SKM-1 (cell line): ENCODE measurements at regions not wholly inside any gene's neighbourhood (a gene's known extent, or its start where the extent isn't known, plus 50 kb on each side); places are given as distances from the start of the nearest gene placed in this dataset.
"Not testable (repeated sequence)": the region's sequence is repeated elsewhere in the genome, so short reads cannot be mapped to it uniquely, and the experiment has no call there.

Source experiments
- DNase-seq: peaks from one replicate; lab custom pipeline; 2025; ENCODE audit not compliant: unreplicated experiment; lab: John Stamatoyannopoulos, UW

DNA sequence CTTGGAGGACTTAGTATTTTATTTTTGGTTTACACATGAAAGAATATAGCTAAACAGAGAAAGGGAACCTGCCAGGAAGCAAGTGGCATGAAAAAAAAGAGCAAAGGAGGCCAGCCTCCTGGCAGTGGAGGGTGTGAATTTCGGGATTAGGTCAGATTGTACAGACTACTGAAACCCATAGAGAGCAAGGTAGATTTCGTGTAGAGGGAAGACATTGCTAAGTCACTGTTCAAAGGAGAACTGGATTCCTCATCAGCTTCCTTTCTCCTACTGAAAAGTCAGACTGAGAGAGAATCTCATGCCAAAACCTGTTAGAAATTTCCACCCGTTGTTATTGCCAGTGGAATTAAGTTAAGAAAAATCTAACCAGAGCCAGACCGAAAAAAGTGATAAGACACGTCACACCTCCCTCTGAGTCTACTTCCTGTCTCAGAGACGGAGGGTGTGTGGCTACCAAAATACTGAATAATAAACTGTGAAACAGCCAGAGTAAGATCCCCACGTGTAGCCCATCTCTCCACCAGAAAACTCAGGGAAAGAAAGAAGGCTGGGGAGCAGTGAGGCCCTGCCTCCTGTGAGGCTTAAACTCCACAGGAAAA is 118.8 kb downstream of the SKIDA1 start:
- no peak for DNase-seq

DNA sequence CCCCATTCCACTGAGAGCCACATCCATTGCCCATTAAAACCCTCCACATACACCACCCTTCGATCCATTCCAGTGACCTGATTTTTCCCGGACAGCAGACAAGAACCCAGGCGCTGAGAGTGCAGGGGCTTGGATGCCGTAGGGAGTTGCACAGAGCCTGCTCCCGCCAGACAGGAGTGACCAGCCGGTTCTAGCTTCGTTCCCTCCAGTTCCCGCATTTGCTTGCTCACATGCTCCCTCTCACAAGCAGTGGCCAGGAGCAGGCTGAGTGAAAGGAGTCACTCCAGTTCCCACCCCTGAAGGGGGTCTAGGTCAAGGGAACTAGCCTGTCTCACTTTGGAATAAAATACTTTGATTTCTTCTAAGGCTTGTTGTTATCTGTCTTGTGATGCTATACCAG is 119.5 kb downstream of the SKIDA1 start:
- no peak for DNase-seq

DNA sequence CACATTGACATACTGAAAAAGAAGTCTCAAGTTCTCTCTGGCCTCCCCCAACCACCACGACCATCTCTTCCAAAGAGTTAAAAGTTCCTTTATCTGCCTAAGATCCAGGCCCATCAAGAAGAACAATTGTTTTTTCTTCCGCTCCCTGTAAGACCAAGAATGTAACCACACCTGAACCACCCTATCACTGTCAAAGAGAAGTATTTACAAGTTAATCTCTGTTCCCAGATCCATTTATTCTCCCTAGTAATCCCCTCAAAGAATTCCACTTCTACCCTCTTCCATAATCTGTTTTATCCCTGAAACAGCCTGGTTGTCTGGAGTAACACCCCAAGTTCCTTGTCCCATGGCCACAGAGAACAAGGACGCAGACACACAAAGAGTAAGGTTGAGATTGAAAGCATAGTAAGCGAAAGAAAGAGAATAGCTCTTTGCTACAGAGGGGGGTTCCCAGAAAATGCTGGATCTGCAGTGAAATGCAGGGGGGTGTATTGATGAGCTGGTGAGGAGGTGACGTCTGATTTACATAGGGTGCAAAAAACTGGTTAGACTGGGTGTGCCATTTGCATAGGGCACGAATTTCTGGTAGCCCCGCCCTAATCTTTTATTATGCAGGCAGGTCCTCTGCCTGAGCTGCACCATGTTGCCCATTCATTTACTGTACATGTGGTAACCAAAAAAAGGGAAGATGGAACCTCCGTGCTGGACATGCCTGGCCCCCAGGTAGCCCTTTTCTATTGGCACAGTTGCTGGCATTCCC is 122.0 kb downstream of the SKIDA1 start:
- DNase-seq = no peak

DNA sequence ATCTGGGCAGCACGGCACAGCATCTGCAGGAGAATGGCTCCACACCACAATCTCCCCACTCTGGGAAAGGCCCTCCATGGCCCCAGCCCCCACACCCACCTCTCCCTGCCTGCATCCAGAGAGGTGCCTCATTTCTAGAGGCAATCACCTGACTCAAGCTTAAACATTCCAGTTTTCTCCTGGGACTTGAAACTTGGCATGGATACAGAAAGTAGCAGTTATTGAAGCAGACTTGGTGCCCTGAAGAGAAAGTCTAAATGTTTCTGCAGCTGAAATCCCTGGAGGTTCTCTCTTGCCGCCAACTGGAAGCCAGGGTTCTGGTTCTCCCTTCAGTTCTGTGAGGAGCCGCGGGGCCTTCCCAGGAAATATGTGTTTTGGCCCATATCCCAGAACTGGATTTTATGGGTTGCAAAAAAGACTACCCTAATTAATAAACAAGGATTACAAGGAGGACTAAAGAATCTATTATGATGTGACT is 122.8 kb downstream of the SKIDA1 start:
- DNase-seq = no peak

DNA sequence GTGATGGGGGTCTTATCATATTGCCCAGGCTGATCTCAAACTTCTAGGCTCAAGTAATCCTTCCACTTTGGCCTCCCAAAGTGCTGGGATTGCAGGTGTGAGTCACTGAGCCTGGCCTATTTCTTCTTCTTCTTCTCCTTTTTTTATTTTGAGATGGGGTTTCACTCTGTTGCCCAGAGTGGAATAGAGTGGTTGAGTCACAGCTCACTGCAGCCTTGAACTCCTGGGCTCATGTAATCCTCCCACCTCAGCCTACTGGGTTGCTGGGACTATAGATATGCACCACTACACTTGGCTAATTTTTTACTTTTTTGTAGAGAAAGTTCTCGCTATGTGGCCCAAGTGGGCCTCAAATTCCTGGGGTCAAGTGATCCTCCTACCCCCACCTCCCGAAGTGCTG is 124.3 kb downstream of the SKIDA1 start:
- no peak for DNase-seq

DNA sequence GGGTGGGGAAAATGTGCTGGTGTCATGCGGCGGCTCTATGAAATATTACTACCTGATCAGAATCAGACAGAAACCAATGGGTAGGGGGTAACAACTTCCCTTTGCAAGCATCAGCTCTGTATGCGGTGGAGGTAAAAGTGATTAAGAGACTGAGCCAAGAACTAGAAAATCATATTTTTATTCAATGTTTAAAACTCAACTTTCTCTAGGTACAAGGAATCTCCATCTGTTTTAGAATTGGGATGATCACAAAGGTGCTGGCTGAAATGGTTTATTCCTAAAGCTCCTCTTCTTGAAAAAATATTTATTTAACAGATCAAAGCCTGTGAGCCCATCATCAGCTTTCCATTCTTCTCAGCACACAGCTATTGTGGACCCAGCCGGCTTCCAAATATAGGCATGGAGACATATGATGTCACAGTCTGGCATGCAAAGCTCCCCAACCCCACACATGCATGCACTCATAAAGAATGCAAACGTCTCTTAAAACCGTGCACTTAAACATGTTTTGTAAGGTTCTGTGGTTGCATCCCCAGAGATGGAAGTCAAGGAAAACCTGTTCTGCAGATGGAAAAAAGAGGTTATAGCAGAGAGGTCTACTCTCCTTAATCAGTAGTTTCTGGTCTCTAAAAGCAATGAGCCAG is 126.0 kb downstream of the SKIDA1 start:
- DNase-seq = no peak

DNA sequence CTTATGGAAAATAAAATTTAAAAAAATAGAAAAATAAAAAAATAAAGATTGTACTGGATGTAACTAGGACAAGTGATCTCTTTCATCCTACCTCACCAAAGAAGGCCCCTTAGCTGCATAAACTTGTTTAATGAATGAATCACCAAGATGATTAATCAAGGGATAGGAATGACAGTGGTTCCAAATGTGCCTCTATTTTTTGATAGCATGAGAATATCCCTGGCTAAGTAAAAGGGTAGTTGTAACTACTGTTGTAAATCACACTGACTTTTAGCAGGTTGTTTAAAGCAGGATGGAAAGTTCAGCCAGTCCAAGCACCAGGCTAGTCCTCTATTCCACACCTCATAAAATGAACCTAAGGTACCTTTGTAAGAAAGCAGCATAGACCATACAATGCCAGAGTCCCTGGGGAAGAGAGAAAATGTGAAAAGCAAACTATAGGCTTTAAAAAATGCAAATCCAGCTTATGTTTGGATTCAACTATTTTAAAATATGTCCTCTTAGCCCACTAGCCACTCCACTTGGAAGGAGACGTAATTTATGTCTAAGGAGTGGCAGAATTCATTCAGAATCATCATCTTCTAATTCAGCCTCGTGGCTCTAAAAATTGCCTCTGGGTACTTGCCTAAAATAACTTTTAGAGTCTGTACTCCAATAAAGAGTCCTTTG is 126.8 kb downstream of the SKIDA1 start:
- DNase-seq = no peak

DNA sequence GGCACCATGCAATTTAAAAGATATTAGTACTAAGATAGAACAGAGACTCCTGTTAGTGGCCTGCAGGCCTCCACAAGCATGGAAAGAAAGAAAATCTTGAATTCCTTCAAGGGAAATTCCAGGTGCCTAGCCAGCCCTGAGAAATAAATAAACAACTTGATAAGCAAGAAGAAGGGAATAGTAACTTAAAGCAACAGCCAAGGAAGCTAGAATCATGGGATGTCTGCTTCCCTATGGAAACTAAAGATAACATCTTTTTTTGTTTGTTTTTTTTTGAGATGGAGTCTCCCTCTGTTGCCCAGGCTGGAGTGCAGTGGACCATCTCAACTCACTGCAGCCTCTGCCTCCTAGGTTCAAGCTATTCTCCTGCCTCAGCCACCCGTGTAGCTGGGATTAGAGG is 128.6 kb downstream of the SKIDA1 start:
- no peak for DNase-seq

DNA sequence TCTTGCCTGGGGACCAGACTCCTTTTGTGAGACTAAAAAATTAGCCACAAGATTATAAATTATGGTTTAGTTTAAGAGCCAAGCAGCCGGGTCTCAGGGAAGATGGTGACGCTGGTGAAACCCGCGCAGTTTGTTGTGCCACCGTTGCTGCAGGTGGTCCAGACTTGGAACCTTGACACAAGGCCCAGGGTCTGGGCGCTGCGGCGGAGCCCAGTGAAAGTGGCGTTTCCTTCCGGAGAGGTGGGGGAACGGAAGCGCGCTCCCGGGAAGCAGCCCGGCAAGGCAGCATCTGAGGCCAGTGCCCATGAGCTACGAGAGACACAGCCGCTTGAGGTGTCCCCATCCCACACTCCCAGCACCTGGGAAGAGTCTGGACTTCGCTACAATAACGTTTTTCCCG is 131.6 kb downstream of the SKIDA1 start:
- DNase-seq = no peak

DNA sequence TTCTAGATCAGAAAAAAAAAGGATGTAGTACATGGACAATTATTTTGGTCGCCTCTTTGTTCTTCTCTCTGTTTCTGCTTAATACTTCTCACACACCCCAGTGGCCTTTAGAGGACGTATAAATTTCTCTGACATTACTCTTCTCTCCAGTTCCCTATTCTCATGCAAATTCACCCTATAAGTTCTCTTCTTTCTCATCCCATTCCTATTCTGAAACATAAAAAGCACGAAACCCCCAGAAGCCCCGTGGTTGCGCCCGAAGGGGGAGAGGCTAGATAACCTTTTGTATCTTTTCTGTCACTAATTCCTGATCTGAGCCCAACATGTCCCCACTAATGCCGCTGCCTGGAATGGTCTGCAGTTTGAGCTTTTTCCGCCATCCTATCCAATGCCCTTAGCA is 136.9 kb downstream of the SKIDA1 start:
- DNase-seq = no peak

DNA sequence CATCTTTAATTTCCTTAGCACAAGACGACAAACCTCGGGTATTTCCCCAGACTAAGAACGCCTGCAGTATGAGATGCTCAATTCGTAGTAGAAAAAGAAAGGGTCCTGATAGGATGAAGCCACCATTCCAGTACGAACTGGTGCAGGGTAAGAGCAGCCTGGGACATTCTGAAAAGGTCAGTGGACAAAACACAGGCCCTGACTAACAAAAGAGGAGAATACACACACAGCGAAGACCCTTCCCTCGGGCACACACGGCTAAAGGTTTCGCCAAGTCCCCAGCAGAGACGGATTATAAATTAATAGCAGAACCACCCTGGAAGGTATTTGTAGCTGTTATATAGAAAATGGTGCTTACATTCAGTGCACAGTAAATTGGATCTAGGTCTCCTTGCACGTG is 137.6 kb downstream of the SKIDA1 start:
- DNase-seq = no peak

DNA sequence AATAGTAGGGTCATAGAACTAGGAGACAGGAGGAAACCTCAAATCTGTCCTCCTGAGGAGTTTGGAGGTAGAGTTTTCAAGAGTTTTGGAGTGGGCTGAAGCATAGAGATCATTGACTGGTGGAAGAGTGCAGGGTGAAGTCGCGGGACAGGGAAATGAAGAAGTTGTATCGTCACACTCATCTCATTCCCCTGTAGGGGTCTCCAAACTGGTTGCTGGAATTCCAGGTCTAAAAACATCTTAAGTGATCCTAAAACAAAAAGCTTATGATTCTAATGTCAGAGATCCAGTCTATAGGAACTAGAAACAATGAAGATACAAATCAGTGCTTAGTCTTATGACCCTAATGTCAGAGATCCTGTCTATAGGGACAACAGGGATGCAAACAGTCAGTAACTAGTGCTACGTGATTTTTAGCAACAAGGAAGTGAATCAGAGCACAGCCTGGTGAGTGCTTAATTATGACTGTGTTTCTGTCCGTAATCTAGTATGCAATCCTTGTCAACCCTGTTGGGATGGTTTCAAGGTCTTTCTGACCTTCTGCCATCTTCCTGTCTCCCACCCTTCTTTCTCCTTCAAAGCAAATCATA is 139.4 kb downstream of the SKIDA1 start:
- no peak for DNase-seq

DNA sequence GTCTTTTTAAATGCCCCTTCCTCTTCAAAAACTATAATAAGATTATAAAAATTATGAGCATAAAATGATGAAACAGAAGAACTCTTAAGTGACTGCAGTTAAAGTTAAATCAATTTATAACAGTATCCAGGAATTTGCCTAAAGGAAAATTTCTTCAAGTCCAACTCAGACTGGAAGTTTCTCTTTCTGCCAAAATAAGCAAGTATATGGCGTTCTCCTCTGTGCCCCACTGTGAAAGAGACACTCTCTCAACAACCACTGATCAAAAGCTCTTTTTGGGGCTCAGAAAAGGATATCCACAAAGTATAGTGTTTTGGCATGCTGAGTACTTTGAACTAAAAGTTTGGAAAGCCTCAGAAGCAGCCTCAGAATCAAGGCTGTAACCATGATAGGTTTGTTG is 139.9 kb downstream of the SKIDA1 start:
- no peak for DNase-seq

DNA sequence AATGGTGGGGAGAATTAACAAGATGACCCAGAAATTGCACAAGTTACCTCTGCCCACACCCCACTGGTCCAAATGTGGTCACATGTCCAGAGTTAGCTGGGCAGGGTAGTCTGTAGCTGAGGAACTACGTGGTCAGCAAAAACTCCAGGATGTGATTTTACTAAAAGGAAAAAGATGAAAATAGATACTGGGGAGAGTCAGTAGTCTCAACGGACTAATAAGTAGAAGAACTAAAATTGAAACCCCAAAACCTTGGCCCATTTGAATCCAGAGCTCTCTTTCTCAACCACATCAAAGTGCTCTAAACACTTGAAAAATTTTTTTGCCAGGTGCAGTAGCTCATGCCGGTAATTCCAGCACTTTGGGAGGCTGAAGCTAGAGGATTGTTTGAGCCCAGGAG is 146.3 kb downstream of the SKIDA1 start:
- DNase-seq = no peak

DNA sequence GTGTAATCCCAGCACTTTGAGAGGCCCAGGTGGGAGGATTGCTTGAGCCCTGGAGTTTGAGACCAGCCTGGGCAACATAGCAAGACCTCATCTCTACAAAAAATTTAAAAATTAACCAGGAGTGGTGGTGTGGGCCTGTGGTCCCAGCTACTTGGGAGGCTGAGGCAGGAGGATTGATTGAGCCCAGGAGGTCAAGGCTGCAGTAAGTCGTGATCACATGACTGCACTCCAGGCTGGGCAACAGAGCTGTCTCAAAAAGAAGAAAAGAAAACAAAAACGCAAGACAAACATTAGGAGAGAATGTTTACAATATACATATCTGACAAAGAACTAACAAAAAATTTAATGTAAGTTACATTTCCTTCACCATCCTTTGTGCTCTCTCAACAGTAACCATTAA is 150.2 kb downstream of the SKIDA1 start:
- DNase-seq = not testable (repeated sequence)

DNA sequence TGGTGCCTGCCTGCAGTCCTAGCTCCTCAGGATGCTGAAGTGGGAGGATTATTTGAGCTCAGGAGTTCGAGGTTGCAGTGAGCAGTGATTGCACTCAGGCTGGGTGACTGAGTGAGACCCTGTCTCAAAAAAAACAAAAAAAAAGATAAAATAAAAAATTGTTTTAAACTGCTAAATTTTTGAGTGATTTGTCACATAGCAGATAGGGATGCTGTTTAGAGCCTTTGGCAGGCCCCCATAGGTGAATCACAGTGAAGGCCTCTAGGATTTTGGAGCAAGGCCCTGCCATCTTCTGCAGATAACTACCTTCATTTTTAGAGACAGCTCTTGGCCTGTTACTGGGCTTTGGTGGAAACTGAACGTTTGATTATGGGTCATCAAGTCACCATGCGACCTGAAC is 151.6 kb downstream of the SKIDA1 start:
- DNase-seq = not testable (repeated sequence)

DNA sequence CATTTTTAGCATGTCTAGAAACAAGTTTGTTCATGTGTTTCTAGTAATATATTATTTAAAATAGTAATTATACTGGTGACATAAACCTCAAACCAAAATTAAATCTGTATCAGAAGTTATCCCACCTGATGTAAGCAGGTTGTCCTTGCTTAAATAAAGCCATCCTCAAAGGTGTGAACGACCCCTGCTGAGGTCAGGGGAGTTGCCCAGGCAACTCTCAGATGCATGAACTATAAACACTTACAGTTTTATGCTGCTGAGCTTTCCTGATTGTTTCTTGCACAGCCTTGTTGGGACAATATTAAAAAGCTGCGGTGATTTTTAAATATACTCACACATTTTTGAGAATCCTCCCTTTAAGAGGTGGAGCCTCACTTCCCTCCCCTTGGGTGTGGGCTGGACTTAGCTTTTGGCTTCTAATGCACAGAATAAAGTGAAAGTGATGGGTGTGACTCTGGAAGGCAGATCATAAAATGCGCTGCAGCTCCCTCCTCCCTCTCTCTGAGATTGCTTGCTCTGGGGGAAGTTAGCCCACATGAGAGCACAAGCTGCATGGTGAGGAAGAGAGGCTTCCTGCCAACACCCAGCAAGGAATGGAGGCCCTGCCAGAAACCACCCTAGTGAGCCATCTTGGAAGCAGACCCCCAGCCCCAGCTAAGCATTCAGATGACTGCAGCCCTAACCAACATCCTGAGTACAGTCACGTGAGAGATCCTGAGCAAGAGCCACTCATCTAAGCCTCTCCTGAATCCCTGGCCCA is 152.7 kb downstream of the SKIDA1 start:
- no peak for DNase-seq

DNA sequence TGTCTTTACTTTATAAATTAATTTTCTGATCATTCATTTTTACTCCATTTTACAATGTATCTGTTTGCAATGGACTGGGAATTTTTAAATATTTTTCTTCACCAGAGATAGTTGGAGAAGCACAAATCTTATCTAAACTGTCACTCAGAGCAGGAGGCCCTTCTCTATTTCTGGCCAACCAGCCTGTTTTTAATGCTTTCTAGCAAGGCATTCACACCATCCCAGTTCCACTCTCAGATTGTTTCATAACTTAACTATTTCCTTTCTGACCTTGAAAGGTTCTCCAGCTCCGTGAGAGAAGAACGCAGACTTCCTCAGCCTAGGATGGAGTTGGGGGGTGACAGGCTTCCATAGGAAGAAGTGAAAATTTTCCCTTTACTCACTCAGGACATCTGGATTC is 155.8 kb downstream of the SKIDA1 start:
- no peak for DNase-seq

DNA sequence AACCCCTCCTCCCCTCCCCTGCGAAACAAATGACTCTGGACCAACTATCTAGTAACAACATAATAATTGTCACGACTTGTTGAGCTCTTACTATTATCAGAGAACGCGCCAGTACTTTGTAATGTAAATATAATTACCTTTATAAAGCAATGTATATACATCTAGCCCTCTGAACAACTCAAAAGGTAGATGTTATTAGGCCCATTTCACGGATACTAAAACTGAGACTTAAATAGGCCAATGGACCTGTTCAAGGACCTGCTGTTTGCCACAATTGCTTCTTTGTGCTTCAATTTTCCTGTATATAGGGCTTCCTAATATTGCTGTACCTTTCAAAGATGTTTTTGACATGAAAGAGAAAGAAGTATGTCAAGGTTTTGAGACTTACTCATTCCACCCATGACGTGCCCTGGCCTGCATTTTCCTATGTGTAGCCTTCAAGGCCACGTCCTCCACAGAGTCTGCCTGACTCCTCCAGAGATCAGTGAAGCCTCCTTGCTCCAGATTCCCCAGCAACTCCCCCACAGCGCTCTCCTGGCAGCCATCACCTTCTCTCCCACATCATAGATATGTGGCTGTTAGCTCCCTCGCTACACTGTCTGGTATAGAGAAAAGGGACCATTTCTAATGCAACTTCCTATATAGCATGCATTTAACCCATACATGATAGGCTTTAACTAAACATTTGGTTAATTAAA is 156.6 kb downstream of the SKIDA1 start:
- DNase-seq = no peak

DNA sequence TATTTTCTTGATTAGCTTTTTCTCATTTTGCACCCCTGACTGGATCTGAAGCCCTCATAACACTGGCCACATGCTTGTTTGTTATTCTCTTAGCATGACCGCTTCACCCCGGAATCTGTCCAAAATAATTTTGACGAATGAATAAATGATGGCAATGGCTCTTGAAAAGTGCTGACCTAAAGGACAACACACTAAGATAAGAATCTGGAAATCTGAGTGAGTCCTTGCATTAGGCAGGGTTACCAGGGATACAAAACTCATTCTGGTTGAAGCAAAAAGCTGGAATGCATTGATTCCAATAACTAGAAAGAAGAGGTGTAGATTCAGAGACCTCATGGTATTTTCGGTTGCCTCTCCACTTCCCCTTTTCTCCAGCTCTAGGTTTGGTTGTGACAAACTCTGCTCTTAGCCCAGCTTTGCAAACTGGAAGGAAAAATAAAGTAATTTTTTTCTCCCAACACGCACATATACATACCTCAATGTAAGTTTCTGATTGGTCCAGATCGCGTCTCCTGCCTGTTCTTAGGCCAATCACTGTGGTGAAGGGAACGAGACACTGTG is 157.4 kb downstream of the SKIDA1 start:
- DNase-seq = no peak
